ENCODE measurements at regions not wholly inside any gene's neighbourhood (a gene's known extent, or its start where the extent isn't known, plus 50 kb on each side); places are given as distances from the start of the nearest gene placed in this dataset.

DNA sequence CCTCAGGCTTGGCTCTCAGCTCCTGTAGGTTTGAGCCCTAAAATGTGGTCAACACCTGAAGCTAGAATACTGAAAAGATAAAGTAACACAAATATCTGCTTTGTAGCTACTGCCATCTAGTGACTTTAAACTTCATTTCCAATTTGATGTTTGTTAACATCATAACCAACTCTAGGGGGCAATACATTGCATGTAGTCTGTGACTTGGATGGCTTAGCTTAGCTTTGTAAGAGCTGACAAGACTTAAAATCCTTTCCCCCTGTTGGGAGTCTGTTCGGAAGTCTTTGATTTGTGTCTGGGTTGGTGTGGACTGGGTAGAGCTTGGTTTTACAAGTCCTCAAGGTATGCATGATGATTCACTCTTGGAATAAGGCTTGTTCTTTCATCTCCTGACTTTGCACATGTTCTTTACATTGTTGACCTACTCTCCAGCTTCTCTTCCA lies 51.7 kb downstream of the SCN11A start:
- no peaks in the 10 kb centered on the region for H3K36me3 Mint-ChIP-seq
- ATAC-seq (replicated peaks in 1 of 4) (peak in 3 of 4 experiments; percentile 43 to 57 (median 46)), DNase-seq (peak in 1 of 35 experiments; percentile 52)
- no peak overlapping the region for H3K4me3 ChIP-seq (ENCODE audit: control insufficient read depth in 1 of 2, extremely low read depth in 1 of 2, low read length in 1 of 2)
- H3K27ac Mint-ChIP-seq: no peak overlapping the region
- no peaks in the 10 kb centered on the region for H3K9me3 ChIP-seq
- no peaks in the 10 kb centered on the region for H3K4me1 ChIP-seq (ENCODE audit: control insufficient read depth in 1 of 2, extremely low read depth in 1 of 2, insufficient read depth in 2 of 2, low read length in 2 of 2)
- ChIA-PET CTCF (interaction anchor here (0.6 to 1.5 kb wide), 10 partner anchors 16 to 504 kb away, joined by 3 to 10 read pairs (median 4); partner anchors contain the start of gene EXOG (in 1 of the 2)), POLR2A (interaction anchor here in 1 of 2 donors (0.6 kb wide), 1 partner anchor 354 kb away, joined by 5 read pairs; no protein-coding TSS in a partner anchor)
- no peaks in the 10 kb centered on the region for H3K9me3 Mint-ChIP-seq
- H3K36me3 ChIP-seq (ENCODE audit: control insufficient read depth in 2 of 2, extremely low read depth in 1 of 2, insufficient read depth in 1 of 2, low read length in 1 of 2): no peaks in the 10 kb centered on the region
- H3K4me3 Mint-ChIP-seq: no peak overlapping the region
- H3K27ac ChIP-seq (ENCODE audit: low read length): no peak overlapping the region
- no CpG with 5 or more reads among the region's 1 CpG for WGBS (ENCODE audit: insufficient coverage)
- peaks cover 0 to 3% of the 10 kb centered on the region in 2 experiments for H3K27me3 ChIP-seq (replicated peaks in 1 of 2; ENCODE audit: control insufficient read depth in 2 of 2, extremely low read depth in 1 of 2, insufficient read depth in 2 of 2, low read length in 1 of 2)
- peaks cover 6 to 20% of the 10 kb centered on the region in 2 donors for H3K27me3 Mint-ChIP-seq
- H3K4me1 Mint-ChIP-seq: no peaks in the 10 kb centered on the region

DNA sequence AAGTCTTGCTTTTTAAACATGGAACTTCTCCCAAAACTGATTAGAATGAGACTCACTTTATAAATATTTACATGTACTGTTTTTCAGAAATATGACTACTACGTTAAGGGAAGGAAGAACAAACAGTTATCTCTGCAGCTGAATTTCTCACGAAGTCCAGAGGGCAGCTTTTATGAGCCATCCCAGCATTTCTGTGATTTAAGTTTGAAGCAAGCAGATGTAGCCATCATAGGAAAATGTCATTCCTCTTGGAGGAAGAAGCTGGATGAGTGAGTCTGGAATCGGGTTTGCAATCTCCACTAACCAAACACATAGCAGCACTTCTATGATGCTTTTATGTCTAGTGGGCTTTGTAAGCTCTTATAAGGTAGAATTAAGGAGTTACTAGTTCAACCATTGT lies 53.7 kb downstream of the SCN11A start:
- Histone ChIP-seq H3K27ac (ENCODE audit: low read length) (no peak overlapping the region), H3K4me1 (ENCODE audit: control insufficient read depth in 1 of 2, extremely low read depth in 1 of 2, insufficient read depth in 2 of 2, low read length in 2 of 2) (no peaks in the 10 kb centered on the region), H3K9me3 (no peaks in the 10 kb centered on the region), H3K27me3 (replicated peaks in 1 of 2; ENCODE audit: control insufficient read depth in 2 of 2, extremely low read depth in 1 of 2, insufficient read depth in 2 of 2, low read length in 1 of 2) (peaks cover 0 to 5% of the 10 kb centered on the region in 2 experiments), H3K4me3 (ENCODE audit: control insufficient read depth in 1 of 2, extremely low read depth in 1 of 2, low read length in 1 of 2) (no peak overlapping the region), H3K36me3 (ENCODE audit: control insufficient read depth in 2 of 2, extremely low read depth in 1 of 2, insufficient read depth in 1 of 2, low read length in 1 of 2) (no peaks in the 10 kb centered on the region)
- Mint-ChIP-seq H3K4me1 (no peaks in the 10 kb centered on the region), H3K27me3 (peaks cover 8 to 22% of the 10 kb centered on the region in 2 donors), H3K4me3 (no peak overlapping the region), H3K9me3 (no peaks in the 10 kb centered on the region), H3K27ac (no peak overlapping the region), H3K36me3 (no peaks in the 10 kb centered on the region)
- ATAC-seq (replicated peaks in 1 of 4) (no peak), DNase-seq (no peak)
- ChIA-PET POLR2A (interaction anchor here in 1 of 2 donors (0.5 kb wide), 1 partner anchor 411 kb away, joined by 6 read pairs; no protein-coding TSS in a partner anchor), CTCF (interaction anchor here (0.8 to 1.0 kb wide), 2 partner anchors 14 to 293 kb away, joined by 3 read pairs; no protein-coding TSS in a partner anchor)
- 67% methylated on average over 1 of the region's 3 CpGs for WGBS (ENCODE audit: insufficient coverage)

DNA sequence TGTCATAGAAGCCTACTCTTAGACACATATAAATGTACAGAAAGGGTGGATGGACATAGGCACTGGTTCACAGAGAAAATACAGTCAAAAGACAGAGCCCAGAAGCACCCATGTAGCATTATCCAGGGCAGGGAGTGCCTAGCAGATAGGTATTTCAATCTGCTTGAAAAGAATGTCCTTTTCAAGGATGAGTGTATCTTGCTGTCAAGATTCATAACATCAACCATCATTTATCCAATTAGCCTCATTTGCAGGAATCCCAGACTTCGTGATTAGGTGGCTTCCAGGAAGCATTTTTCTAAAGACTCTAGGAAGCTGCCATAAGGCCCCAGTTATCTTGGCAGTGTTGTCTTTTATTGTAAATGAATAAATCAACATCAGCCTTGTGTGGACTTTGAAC lies 55.6 kb downstream of the SCN11A start:
- POLR2A ChIA-PET: no interaction called here
- Mint-ChIP-seq H3K4me3 (no peak overlapping the region), H3K4me1 (no peaks in the 10 kb centered on the region), H3K27me3 (peaks cover 11 to 21% of the 10 kb centered on the region in 2 donors), H3K9me3 (no peaks in the 10 kb centered on the region), H3K27ac (no peak overlapping the region), H3K36me3 (no peaks in the 10 kb centered on the region)
- no peaks in the 10 kb centered on the region for H3K9me3 ChIP-seq
- no peak overlapping the region for H3K27ac ChIP-seq (ENCODE audit: low read length)
- H3K4me3 ChIP-seq (ENCODE audit: control insufficient read depth in 1 of 2, extremely low read depth in 1 of 2, low read length in 1 of 2): no peak overlapping the region
- H3K27me3 ChIP-seq (replicated peaks in 1 of 2; ENCODE audit: control insufficient read depth in 2 of 2, extremely low read depth in 1 of 2, insufficient read depth in 2 of 2, low read length in 1 of 2): peaks cover 0 to 5% of the 10 kb centered on the region in 2 experiments
- CTCF ChIA-PET: no interaction called here
- ATAC-seq (replicated peaks in 1 of 4) (no peak), DNase-seq (no peak)
- no peaks in the 10 kb centered on the region for H3K4me1 ChIP-seq (ENCODE audit: control insufficient read depth in 1 of 2, extremely low read depth in 1 of 2, insufficient read depth in 2 of 2, low read length in 2 of 2)
- no peaks in the 10 kb centered on the region for H3K36me3 ChIP-seq (ENCODE audit: control insufficient read depth in 2 of 2, extremely low read depth in 1 of 2, insufficient read depth in 1 of 2, low read length in 1 of 2)
- no CpG with 5 or more reads among the region's 1 CpG for WGBS (ENCODE audit: insufficient coverage)

DNA sequence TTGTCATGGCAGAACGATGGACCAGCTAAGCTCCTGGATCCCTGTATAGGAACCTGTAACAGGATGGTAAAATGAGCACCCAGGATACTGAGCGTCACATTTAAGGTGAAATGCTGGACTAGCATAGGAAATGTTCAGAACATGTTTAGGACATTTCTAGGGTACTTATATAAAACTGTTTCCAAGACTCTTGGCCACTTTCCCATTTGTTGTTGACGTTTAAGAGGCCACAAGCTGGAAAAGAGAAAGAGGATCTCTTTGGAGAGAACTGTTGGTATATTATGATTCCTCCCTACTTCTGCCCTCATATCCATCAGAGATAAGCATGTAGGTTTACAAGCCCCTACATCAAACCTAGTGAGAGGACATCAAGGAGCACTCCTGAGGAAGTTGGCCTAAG lies 57.5 kb downstream of the SCN11A start:
- Histone ChIP-seq H3K4me3 (ENCODE audit: control insufficient read depth in 1 of 2, extremely low read depth in 1 of 2, low read length in 1 of 2) (no peak overlapping the region), H3K36me3 (ENCODE audit: control insufficient read depth in 2 of 2, extremely low read depth in 1 of 2, insufficient read depth in 1 of 2, low read length in 1 of 2) (no peaks in the 10 kb centered on the region), H3K27ac (ENCODE audit: low read length) (no peak overlapping the region), H3K4me1 (ENCODE audit: control insufficient read depth in 1 of 2, extremely low read depth in 1 of 2, insufficient read depth in 2 of 2, low read length in 2 of 2) (no peaks in the 10 kb centered on the region), H3K27me3 (replicated peaks in 1 of 2; ENCODE audit: control insufficient read depth in 2 of 2, extremely low read depth in 1 of 2, insufficient read depth in 2 of 2, low read length in 1 of 2) (peaks cover 0 to 10% of the 10 kb centered on the region in 2 experiments), H3K9me3 (no peaks in the 10 kb centered on the region)
- ChIA-PET POLR2A (no interaction called here), CTCF (interaction anchor here in 1 of 2 donors (0.6 kb wide), 1 partner anchor 74 kb away, joined by 3 read pairs; no protein-coding TSS in a partner anchor)
- Mint-ChIP-seq H3K36me3 (no peaks in the 10 kb centered on the region), H3K9me3 (no peaks in the 10 kb centered on the region), H3K4me1 (no peaks in the 10 kb centered on the region), H3K27ac (no peak overlapping the region), H3K27me3 (peaks cover 19 to 29% of the 10 kb centered on the region in 2 donors), H3K4me3 (no peak overlapping the region)
- WGBS (ENCODE audit: insufficient coverage): no CpG with 5 or more reads among the region's 3 CpGs
- ATAC-seq (replicated peaks in 1 of 4) (no peak), DNase-seq (no peak)

DNA sequence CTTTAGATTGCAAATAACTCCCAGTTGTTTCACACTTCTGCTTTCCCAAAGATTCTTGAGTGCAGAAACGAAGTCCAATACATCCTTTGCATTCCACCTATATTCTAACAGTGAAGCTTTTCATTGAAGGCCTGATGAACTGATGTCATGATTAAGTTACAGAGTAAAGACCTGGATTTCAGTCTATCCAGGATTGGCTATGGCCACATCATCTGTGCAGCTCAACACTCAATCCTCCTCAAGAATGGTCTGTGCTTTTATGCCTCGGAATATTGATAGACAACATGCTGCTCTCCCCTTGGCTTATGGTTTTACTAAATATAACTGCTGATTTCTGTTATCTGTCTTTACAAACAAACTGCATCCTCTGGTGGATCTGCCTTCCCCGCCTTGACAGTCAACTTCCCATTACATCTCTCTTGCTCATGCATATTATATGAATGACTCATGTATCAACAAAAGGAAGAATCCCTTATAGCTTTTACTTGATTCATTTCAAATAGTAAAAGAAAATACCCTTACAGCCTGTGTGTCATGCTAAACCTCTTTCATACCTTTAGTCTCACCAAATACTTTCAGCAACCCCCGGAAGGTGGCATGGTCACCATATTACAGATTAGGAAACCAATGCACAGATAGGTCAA lies 59.5 kb downstream of the SCN11A start:
- Mint-ChIP-seq H3K36me3 (no peaks in the 10 kb centered on the region), H3K27me3 (peaks cover 21 to 36% of the 10 kb centered on the region in 2 donors), H3K9me3 (no peaks in the 10 kb centered on the region), H3K4me1 (no peaks in the 10 kb centered on the region), H3K4me3 (no peak overlapping the region), H3K27ac (no peak overlapping the region)
- Histone ChIP-seq H3K4me3 (ENCODE audit: control insufficient read depth in 1 of 2, extremely low read depth in 1 of 2, low read length in 1 of 2) (no peak overlapping the region), H3K27me3 (replicated peaks in 1 of 2; ENCODE audit: control insufficient read depth in 2 of 2, extremely low read depth in 1 of 2, insufficient read depth in 2 of 2, low read length in 1 of 2) (peaks cover 0 to 23% of the 10 kb centered on the region in 2 experiments), H3K4me1 (ENCODE audit: control insufficient read depth in 1 of 2, extremely low read depth in 1 of 2, insufficient read depth in 2 of 2, low read length in 2 of 2) (no peaks in the 10 kb centered on the region), H3K36me3 (ENCODE audit: control insufficient read depth in 2 of 2, extremely low read depth in 1 of 2, insufficient read depth in 1 of 2, low read length in 1 of 2) (no peaks in the 10 kb centered on the region), H3K9me3 (no peaks in the 10 kb centered on the region), H3K27ac (ENCODE audit: low read length) (no peak overlapping the region)
- CTCF ChIA-PET: no interaction called here
- POLR2A ChIA-PET: no interaction called here
- DNase-seq (no peak), ATAC-seq (replicated peaks in 1 of 4) (no peak)
- 93% methylated on average over 2 of the region's 4 CpGs for WGBS (ENCODE audit: insufficient coverage)

DNA sequence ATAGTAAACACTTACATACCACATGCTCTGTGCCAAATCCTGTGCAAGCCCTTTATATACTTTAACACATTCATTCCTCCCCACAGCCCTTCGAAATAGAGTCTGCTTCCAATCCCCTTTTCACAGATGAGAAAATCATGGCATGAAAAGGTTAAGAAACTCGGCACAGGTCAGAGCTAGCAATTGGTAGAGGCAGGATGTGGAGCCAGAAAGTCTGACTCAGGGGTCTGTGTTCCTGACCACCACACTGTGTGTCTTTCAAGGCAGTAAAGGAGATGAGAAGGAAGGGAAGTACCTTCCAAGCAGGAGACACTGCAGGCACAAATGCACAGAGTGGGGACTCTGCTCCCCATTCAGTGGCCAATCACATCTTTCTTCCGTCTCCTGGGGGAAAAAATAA lies 61.1 kb downstream of the SCN11A start:
- H3K4me1 Mint-ChIP-seq: no peaks in the 10 kb centered on the region

More for the DNA sequence above, 61.1 kb downstream of the SCN11A start:
- no peak for ATAC-seq (replicated peaks in 1 of 4)
- no peaks in the 10 kb centered on the region for H3K36me3 Mint-ChIP-seq
- ChIA-PET CTCF (no interaction called here), POLR2A (no interaction called here)
- H3K9me3 Mint-ChIP-seq: no peaks in the 10 kb centered on the region
- Histone ChIP-seq H3K36me3 (ENCODE audit: control insufficient read depth in 2 of 2, extremely low read depth in 1 of 2, insufficient read depth in 1 of 2, low read length in 1 of 2) (no peaks in the 10 kb centered on the region), H3K9me3 (no peaks in the 10 kb centered on the region), H3K27ac (ENCODE audit: low read length) (no peak overlapping the region), H3K27me3 (replicated peaks in 1 of 2; ENCODE audit: control insufficient read depth in 2 of 2, extremely low read depth in 1 of 2, insufficient read depth in 2 of 2, low read length in 1 of 2) (peaks cover 0 to 20% of the 10 kb centered on the region in 2 experiments), H3K4me1 (ENCODE audit: control insufficient read depth in 1 of 2, extremely low read depth in 1 of 2, insufficient read depth in 2 of 2, low read length in 2 of 2) (no peaks in the 10 kb centered on the region), H3K4me3 (ENCODE audit: control insufficient read depth in 1 of 2, extremely low read depth in 1 of 2, low read length in 1 of 2) (no peak overlapping the region)
- no peak overlapping the region for H3K4me3 Mint-ChIP-seq
- H3K27ac Mint-ChIP-seq: no peak overlapping the region
- 80% methylated on average over 1 of the region's 3 CpGs for WGBS (ENCODE audit: insufficient coverage)
- H3K27me3 Mint-ChIP-seq: peaks cover 16 to 27% of the 10 kb centered on the region in 2 donors
- DNase-seq: no peak

Measured in T-cell (primary cell).